Thyroid gland (tissue), 4 donors: ENCODE measurements at regions not wholly inside any gene's neighbourhood (a gene's known extent, or its start where the extent isn't known, plus 50 kb on each side); places are given as distances from the start of the nearest gene placed in this dataset.

Experiments used
- DNase-seq, 2 donors: peaks; one replicate each; pipeline ENCODE4 v3.0.0-alpha.2; 2019
- H3K27ac ChIP-seq, 3 donors: fragments of 200-600 bp; sonication (generic); 1 replicate in 2 of 3; 2 replicates in 1 of 3; pipeline ENCODE4 v1.5.1; 2016 to 2019; ENCODE audit warnings: mild to moderate bottlenecking in 1 of 3, moderate library complexity in 1 of 3
- H3K27me3 ChIP-seq: fragments of 200-600 bp; sonication (generic); one replicate; pipeline ENCODE4 v1.5.1; 2019
- H3K36me3 ChIP-seq, 2 donors: fragments of 200-600 bp; sonication (generic); one replicate each; pipeline ENCODE4 v1.5.1; 2016 to 2019
- H3K4me1 ChIP-seq, 2 donors: fragments of 200-600 bp; sonication (generic); one replicate each; pipeline ENCODE4 v1.5.1; 2017 to 2019
- H3K4me3 ChIP-seq, 3 donors: fragments of 200-600 bp; sonication (generic); replicated peaks in 1 of 3; 1 replicate in 2 of 3; 2 replicates in 1 of 3; pipeline ENCODE4 v1.5.1; 2016; ENCODE audit warnings: mild to moderate bottlenecking in 1 of 3
- H3K9me3 ChIP-seq: fragments of 200-600 bp; sonication (generic); one replicate; pipeline ENCODE4 v1.5.1; 2017
- POLR2A ChIP-seq, 2 donors: fragments of 450-650 bp; IDR thresholded peaks; one replicate each; pipeline ENCODE4 v1.6.1; 2017; ENCODE audit warnings: antibody characterized with exemption in 2 of 2, mild to moderate bottlenecking in 2 of 2, moderate library complexity in 1 of 2
- WGBS, 2 donors: methylation state at CpG; one replicate each; pipeline ENCODE4 v1.1.5; 2017; 5-methylcytosine and 5-hydroxymethylcytosine counted together
- intact Hi-C: fragments of 100-400 bp; cut with DNase I; formaldehyde crosslinking; loops from one replicate; pipeline ENCODE4 v1.15.1; 2023
- TF ChIP-seq, protein P1 (sequence below), 6 experiments: fragments of 200-600 bp in 3 of 6; fragments of 450-650 bp in 3 of 6; sonication (generic) in 3 of 6; IDR thresholded peaks; one replicate each; pipeline ENCODE4 v1.5.1; 2016 to 2019; ENCODE audit warnings: antibody characterized with exemption in 6 of 6, mild to moderate bottlenecking in 2 of 6, inconsistent platforms in 1 of 6, moderate library complexity in 1 of 6

DNA sequence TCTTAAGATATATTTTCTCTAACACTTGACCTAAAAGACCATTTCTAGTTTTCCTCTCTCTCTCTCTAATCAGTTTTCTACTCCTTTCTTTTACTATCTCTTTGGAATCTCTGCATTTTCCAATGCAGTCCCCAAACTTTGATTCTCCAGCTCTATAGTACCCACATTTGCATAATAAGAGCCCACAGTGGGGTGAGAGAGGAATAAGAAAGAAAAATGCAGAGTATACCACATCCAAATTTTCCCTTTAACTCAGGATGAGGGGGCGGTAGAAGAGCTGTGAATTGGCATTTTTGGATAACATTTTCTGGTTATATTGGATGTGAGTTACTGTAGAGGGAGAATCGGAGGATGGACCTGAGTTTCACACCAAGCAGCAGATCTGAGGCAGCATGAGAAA, 74.4 kb upstream of the SOD3 start:
- no peaks in the 10 kb centered on the region for H3K9me3 ChIP-seq
- no peaks in the 10 kb centered on the region for H3K36me3 ChIP-seq
- H3K27ac ChIP-seq: no peak overlapping the region
- intact Hi-C loops: no loop called here
- DNase-seq: no peak
- H3K4me1 ChIP-seq: no peaks in the 10 kb centered on the region
- TF ChIP-seq, protein P1, sequence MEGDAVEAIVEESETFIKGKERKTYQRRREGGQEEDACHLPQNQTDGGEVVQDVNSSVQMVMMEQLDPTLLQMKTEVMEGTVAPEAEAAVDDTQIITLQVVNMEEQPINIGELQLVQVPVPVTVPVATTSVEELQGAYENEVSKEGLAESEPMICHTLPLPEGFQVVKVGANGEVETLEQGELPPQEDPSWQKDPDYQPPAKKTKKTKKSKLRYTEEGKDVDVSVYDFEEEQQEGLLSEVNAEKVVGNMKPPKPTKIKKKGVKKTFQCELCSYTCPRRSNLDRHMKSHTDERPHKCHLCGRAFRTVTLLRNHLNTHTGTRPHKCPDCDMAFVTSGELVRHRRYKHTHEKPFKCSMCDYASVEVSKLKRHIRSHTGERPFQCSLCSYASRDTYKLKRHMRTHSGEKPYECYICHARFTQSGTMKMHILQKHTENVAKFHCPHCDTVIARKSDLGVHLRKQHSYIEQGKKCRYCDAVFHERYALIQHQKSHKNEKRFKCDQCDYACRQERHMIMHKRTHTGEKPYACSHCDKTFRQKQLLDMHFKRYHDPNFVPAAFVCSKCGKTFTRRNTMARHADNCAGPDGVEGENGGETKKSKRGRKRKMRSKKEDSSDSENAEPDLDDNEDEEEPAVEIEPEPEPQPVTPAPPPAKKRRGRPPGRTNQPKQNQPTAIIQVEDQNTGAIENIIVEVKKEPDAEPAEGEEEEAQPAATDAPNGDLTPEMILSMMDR (IDR thresholded peaks at IDR 0.05): no peak
- TF ChIP-seq POLR2A (IDR thresholded peaks at IDR 0.05): no peak
- H3K4me3 ChIP-seq: no peak overlapping the region
- no peaks in the 10 kb centered on the region for H3K27me3 ChIP-seq
- 80 to 82% methylated on average over 2 of the region's 2 CpGs for WGBS, 2 donors

DNA sequence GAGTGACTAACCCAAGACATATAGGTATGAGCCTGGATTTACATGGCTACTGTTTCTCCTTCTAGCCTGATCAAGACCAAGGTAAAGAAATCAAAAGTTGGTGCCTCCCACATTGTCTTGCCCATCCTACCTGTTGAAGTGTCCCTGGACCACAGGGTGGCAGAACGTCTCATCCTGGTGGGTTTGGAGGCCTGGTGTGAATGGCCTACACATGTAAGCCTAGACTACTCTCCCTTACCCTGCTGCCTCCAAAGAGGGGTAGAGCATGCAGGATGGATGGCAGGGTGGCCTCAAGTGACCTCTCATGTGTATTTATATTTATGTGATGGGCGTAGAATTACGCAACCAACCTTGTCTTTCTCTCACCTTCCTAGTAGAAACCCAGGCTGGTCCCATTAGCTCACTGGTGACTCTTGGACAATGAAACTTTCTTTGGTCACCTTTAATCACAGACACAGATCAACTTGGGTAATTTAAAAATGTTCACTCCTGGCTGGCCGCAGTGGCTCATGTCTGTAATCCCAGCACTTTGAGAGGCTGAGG, 73.3 kb upstream of the SOD3 start:
- no peak for DNase-seq
- Histone ChIP-seq H3K36me3 (no peaks in the 10 kb centered on the region), H3K9me3 (no peaks in the 10 kb centered on the region), H3K27me3 (no peaks in the 10 kb centered on the region), H3K4me1 (no peaks in the 10 kb centered on the region), H3K27ac (no peak overlapping the region), H3K4me3 (no peak overlapping the region)
- intact Hi-C loops: no loop called here
- TF ChIP-seq POLR2A (IDR thresholded peaks at IDR 0.05): no peak
- TF ChIP-seq, protein P1 (IDR thresholded peaks at IDR 0.05): no peak
- 90 to 92% methylated on average over 4 of the region's 4 CpGs for WGBS, 2 donors

DNA sequence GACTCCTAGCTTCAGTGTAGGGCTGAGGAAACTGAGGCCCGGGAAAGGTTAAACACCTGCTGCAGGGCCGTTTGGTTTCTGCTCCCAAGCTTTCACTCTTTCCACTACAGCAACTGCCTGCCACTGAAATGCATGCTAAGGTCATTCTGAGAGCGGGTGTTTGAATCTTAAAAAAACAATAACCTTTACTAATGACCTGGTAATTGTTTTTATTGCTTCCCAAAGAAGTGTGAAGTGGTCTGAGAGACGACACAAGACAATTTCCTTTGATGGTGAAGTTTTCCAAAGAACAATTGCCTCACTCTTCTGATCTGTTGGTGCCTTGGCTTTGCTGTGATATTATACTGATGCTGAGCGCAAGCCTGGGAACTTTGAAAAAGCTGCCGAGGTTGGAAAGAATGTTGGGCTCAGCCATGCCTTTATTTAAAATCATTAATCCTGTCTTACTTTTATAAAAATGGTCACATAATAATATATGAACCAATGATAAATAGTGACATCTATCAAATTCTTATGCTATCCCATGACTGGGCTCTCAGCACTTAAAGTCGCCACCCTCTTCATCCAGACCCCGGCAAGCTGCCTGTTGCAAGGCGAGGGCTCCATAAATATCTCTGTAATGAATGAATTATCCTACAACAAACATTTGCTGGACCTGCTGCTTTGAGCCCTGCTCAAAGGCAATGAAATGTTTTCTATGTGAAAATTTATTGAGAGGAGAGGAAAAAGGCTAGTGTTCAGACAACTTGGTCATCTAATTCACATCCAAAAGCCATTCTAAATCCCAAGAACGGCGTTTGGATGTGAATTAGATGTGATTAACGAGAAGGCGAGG, 67.8 kb upstream of the SOD3 start:
- Histone ChIP-seq H3K27me3 (no peaks in the 10 kb centered on the region), H3K4me1 (no peaks in the 10 kb centered on the region), H3K4me3 (no peak overlapping the region), H3K9me3 (no peaks in the 10 kb centered on the region), H3K27ac (no peak overlapping the region), H3K36me3 (no peaks in the 10 kb centered on the region)
- TF ChIP-seq POLR2A (IDR thresholded peaks at IDR 0.05): no peak
- TF ChIP-seq, protein P1 (IDR thresholded peaks at IDR 0.05): no peak
- intact Hi-C loops: no loop called here
- 63 to 76% methylated on average over 13 of the region's 13 CpGs for WGBS, 2 donors
- no peak for DNase-seq

DNA sequence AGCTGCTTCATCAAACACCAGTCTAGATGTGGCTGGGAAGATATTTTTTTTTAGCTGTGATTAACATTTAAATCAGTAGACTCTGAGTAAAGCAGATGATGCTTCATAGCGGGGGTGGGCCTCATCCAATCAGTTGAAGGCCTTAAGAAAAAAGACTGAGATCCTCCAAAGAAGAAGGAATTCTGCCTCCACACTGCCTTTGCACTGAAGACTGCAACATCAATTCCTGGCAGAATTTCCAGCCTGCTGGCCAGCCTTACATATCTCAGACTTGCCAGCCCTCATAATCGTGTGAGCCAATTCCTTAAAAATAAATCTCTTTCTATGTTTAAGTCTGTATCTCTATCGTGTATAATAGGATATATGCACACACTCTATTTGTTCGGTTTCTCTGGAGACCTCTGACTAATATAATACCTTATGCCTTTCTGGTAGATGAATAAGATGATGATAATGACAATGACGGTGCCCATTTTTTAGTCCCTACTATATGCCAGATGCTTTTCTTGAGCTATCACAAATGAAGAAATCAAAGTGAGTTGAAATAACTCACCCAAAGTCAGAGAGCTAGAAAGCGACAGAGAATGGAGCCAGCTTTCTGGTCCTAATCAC, 66.1 kb upstream of the SOD3 start:
- WGBS, 2 donors: 80 to 88% methylated on average over 6 of the region's 6 CpGs
- no peak for TF ChIP-seq POLR2A (IDR thresholded peaks at IDR 0.05)
- TF ChIP-seq, protein P1 (IDR thresholded peaks at IDR 0.05): no peak
- no peaks in the 10 kb centered on the region for H3K4me1 ChIP-seq
- no peak overlapping the region for H3K27ac ChIP-seq
- no peaks in the 10 kb centered on the region for H3K36me3 ChIP-seq
- H3K9me3 ChIP-seq: no peaks in the 10 kb centered on the region
- H3K27me3 ChIP-seq: no peaks in the 10 kb centered on the region
- intact Hi-C loops: no loop called here
- no peak overlapping the region for H3K4me3 ChIP-seq
- no peak for DNase-seq
